AG09309 (cell line): ENCODE measurements at regions not wholly inside any gene's neighbourhood (a gene's known extent, or its start where the extent isn't known, plus 50 kb on each side); places are given as distances from the start of the nearest gene placed in this dataset.

ENCODE experiments used
- DNase-seq: peaks from one replicate; pipeline ENCODE4 v3.0.0-alpha.2; 2010; ENCODE audit warnings: low read depth
- H3K4me3 ChIP-seq: 2 replicates; pipeline ENCODE4 v1.5.1; 2011; ENCODE audit warnings: mild to moderate bottlenecking, low read depth, low read length, moderate library complexity; ENCODE audit not compliant: control insufficient read depth
- TF ChIP-seq, protein P1 (sequence below): IDR thresholded peaks from 2 replicates; pipeline ENCODE4 v1.5.1; 2011; ENCODE audit warnings: mild to moderate bottlenecking, low read depth, low read length, inconsistent platforms; ENCODE audit not compliant: insufficient read depth, control insufficient read depth; ENCODE audit errors: missing control alignments

DNA sequence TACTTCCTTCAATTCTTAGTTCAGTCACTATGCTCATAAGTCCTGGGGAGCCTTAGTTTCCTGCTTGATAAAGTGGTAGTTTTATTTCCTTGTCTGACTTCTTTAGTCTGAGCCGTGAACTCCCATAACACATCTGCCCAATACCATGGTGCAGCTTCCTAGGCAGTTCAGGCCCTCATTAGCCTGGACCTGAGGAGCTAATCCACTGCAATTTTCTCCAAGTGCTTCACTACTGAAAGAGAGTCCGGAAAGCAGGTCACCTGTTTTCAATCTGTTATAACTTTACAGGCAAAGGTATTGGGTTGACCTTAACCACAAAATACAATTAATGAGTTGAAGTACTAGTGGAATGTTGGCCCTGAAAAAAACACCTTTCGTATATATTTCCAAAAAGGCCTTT, 245.4 kb upstream of the BOD1L1 start:
- H3K4me3 ChIP-seq = no peak overlapping the region
- DNase-seq = no peak
- TF ChIP-seq, protein P1, sequence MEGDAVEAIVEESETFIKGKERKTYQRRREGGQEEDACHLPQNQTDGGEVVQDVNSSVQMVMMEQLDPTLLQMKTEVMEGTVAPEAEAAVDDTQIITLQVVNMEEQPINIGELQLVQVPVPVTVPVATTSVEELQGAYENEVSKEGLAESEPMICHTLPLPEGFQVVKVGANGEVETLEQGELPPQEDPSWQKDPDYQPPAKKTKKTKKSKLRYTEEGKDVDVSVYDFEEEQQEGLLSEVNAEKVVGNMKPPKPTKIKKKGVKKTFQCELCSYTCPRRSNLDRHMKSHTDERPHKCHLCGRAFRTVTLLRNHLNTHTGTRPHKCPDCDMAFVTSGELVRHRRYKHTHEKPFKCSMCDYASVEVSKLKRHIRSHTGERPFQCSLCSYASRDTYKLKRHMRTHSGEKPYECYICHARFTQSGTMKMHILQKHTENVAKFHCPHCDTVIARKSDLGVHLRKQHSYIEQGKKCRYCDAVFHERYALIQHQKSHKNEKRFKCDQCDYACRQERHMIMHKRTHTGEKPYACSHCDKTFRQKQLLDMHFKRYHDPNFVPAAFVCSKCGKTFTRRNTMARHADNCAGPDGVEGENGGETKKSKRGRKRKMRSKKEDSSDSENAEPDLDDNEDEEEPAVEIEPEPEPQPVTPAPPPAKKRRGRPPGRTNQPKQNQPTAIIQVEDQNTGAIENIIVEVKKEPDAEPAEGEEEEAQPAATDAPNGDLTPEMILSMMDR = no peak

DNA sequence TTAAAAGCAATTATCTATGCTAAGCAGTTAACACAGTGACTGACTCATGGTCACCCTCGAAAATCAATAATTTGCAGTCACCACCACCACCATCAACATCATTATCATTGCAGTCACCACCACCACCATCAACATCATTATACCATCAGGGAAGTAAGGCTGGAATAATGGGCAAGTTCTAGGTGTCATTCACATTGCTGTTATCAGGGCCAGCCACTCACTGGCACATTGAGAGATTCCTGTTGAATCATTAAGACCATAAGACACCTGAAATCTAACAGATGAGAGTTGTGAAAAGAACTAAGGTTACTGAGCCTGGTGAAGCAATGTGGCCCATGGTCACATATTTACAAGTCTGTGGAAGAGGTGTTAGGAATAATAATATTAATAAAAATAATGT, 247.7 kb upstream of the BOD1L1 start:
- TF ChIP-seq, protein P1 = no peak
- H3K4me3 ChIP-seq = no peak overlapping the region
- DNase-seq = no peak

DNA sequence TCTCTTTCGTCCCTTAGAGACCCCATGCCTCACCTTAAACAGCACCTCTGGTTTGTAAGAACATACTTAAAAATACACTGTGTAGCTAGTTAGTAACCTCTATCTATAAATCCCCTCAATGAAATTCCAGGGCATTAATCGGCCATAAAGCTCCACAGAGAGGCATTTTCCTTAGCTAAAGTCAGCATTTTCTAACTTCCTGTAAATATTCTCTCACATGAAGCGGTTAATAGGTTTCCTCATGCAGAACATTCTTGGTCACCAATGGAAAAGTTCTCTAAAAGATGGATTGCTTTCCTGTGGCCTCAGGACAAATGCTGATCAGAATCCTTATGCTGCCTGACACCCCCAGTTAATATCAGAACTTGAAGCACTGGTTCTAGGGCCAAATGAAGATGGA, 248.6 kb upstream of the BOD1L1 start:
- TF ChIP-seq, protein P1 = no peak
- DNase-seq = no peak
- no peak overlapping the region for H3K4me3 ChIP-seq

- H3K4me3 ChIP-seq = no peak overlapping the region
- TF ChIP-seq, protein P1 = no peak
- no peak for DNase-seq
These were observed 249.4 kb upstream of the BOD1L1 start for GRCh38 chr4:13876940-13877339.

- no peak for DNase-seq
- TF ChIP-seq, protein P1 = no peak
- no peak overlapping the region for H3K4me3 ChIP-seq
These were observed 250.1 kb upstream of the BOD1L1 start for GRCh38 chr4:13877626-13878025.

- no peak for DNase-seq
- TF ChIP-seq, protein P1 = peak; percentile 56
- no peak overlapping the region for H3K4me3 ChIP-seq
These were observed 254.4 kb upstream of the BOD1L1 start for GRCh38 chr4:13881892-13882291.

GRCh38 chr4:13887010-13887409, 259.5 kb upstream of the BOD1L1 start:
- no peak overlapping the region for H3K4me3 ChIP-seq
- TF ChIP-seq, protein P1 = no peak
- DNase-seq = no peak
